Hepatocyte (in vitro differentiated cells): ENCODE measurements at regions not wholly inside any gene's neighbourhood (a gene's known extent, or its start where the extent isn't known, plus 50 kb on each side); places are given as distances from the start of the nearest gene placed in this dataset.

Experiments
- DNase-seq: peaks from one replicate; pipeline ENCODE4 v3.0.0-alpha.2; 2016; ENCODE audit warnings: low spot score
- H2AFZ ChIP-seq: fragments of 200-600 bp; sonication (generic); 2 replicates; pipeline ENCODE4 v1.6.0; 2016; ENCODE audit warnings: antibody characterized with exemption, mild to moderate bottlenecking
- H3K27ac ChIP-seq: fragments of 200-600 bp; sonication (generic); 2 replicates; pipeline ENCODE4 v1.5.1; 2016; ENCODE audit warnings: mild to moderate bottlenecking
- H3K27me3 ChIP-seq: fragments of 200-600 bp; sonication (generic); 2 replicates; pipeline ENCODE4 v1.6.1; 2016
- H3K36me3 ChIP-seq: fragments of 200-600 bp; sonication (generic); replicated peaks from 2 replicates; pipeline ENCODE4 v1.5.1; 2016; ENCODE audit warnings: low read depth; ENCODE audit not compliant: insufficient read depth
- H3K4me1 ChIP-seq: fragments of 200-600 bp; sonication (generic); 2 replicates; pipeline ENCODE4 v1.5.1; 2016; ENCODE audit warnings: mild to moderate bottlenecking, moderate library complexity; ENCODE audit not compliant: insufficient read depth
- H3K4me2 ChIP-seq: fragments of 200-600 bp; sonication (generic); 2 replicates; pipeline ENCODE4 v1.6.0; 2016
- H3K4me3 ChIP-seq: fragments of 200-600 bp; sonication (generic); 2 replicates; pipeline ENCODE4 v1.5.1; 2016; ENCODE audit warnings: mild to moderate bottlenecking
- H3K79me2 ChIP-seq: fragments of 200-600 bp; sonication (generic); 2 replicates; pipeline ENCODE4 v1.6.0; 2017; ENCODE audit warnings: mild to moderate bottlenecking
- H3K9me2 ChIP-seq: fragments of 200-600 bp; sonication (generic); replicated peaks from 2 replicates; pipeline ENCODE4 v1.6.0; 2017; ENCODE audit warnings: mild to moderate bottlenecking; ENCODE audit not compliant: insufficient read depth
- H3K9me3 ChIP-seq: fragments of 200-600 bp; sonication (generic); 2 replicates; pipeline ENCODE4 v1.5.1; 2016; ENCODE audit warnings: low read depth, mild to moderate bottlenecking
- H4K20me1 ChIP-seq: fragments of 200-600 bp; sonication (generic); 2 replicates; pipeline ENCODE4 v1.6.0; 2016; ENCODE audit warnings: mild to moderate bottlenecking; ENCODE audit not compliant: insufficient read depth, poor library complexity, severe bottlenecking
- EZH2 ChIP-seq: fragments of 200-600 bp; sonication (generic); IDR thresholded peaks from 2 replicates; pipeline ENCODE4 v1.6.1; 2016; ENCODE audit warnings: antibody characterized with exemption, mild to moderate bottlenecking, borderline replicate concordance
- EZH2phosphoT487 ChIP-seq: fragments of 200-600 bp; sonication (generic); IDR thresholded peaks from one replicate; pipeline ENCODE4 v1.6.1; 2018; ENCODE audit warnings: antibody characterized with exemption, mild to moderate bottlenecking, low read depth, moderate library complexity; ENCODE audit not compliant: unreplicated experiment, severe bottlenecking
- WGBS: methylation state at CpG from one replicate; pipeline ENCODE4 v1.1.6; 2016; ENCODE audit warnings: low lambda C conversion rate; ENCODE audit errors: missing lambda C conversion rate; 5-methylcytosine and 5-hydroxymethylcytosine counted together
- TF ChIP-seq, protein P1 (sequence below): fragments of 200-600 bp; sonication (generic); IDR thresholded peaks from 2 replicates; pipeline ENCODE4 v1.5.1; 2016; ENCODE audit warnings: antibody characterized with exemption, mild to moderate bottlenecking; ENCODE audit not compliant: poor library complexity

DNA sequence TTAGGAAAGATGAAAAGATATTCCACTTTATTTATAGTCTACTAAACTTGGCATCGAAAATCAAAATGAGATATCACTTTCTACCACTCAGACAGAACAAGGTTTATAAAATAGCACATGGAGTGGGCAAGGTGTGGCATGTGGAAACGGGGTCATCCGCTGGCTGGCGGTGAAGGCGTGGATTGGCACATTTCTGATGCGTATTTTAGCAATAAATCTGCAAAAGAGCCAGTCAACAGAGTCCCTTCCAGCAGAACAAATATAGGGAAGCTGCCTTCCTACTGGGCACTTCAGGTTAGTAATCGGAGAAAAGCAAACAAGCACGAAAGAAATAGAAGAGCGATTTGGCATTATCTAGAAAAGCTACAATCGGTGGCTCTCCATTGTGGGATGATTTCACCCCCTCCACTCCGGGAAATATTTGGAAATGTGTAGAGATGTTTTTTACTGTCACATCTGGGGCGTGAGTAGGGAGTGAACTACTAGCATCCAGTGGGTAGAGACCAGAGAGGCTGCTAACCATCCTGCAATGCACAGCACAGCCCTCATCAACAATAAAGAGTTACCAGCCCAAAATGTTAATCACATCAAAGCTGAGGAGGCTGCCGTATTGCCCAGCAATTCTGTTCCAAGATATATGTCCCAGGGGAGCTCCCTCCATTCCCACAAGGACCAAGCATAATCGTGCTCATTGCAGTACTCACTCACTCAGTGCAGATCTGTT is 116.1 kb upstream of the PEG3 start:
- no peak for DNase-seq
- no peaks in the 10 kb centered on the region for H3K36me3 ChIP-seq
- no peaks in the 10 kb centered on the region for H3K9me3 ChIP-seq
- no peak overlapping the region for H2AFZ ChIP-seq
- no peaks in the 10 kb centered on the region for H3K79me2 ChIP-seq
- no peak overlapping the region for H3K27ac ChIP-seq
- no peaks in the 10 kb centered on the region for H3K4me1 ChIP-seq
- TF ChIP-seq EZH2phosphoT487 (no peak), EZH2 (no peak)
- TF ChIP-seq, protein P1, sequence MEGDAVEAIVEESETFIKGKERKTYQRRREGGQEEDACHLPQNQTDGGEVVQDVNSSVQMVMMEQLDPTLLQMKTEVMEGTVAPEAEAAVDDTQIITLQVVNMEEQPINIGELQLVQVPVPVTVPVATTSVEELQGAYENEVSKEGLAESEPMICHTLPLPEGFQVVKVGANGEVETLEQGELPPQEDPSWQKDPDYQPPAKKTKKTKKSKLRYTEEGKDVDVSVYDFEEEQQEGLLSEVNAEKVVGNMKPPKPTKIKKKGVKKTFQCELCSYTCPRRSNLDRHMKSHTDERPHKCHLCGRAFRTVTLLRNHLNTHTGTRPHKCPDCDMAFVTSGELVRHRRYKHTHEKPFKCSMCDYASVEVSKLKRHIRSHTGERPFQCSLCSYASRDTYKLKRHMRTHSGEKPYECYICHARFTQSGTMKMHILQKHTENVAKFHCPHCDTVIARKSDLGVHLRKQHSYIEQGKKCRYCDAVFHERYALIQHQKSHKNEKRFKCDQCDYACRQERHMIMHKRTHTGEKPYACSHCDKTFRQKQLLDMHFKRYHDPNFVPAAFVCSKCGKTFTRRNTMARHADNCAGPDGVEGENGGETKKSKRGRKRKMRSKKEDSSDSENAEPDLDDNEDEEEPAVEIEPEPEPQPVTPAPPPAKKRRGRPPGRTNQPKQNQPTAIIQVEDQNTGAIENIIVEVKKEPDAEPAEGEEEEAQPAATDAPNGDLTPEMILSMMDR: no peak
- H3K9me2 ChIP-seq: no peaks in the 10 kb centered on the region
- WGBS: 67% methylated on average over 14 of the region's 14 CpGs
- no peaks in the 10 kb centered on the region for H3K27me3 ChIP-seq
- no peaks in the 10 kb centered on the region for H4K20me1 ChIP-seq
- no peak overlapping the region for H3K4me2 ChIP-seq
- no peak overlapping the region for H3K4me3 ChIP-seq

DNA sequence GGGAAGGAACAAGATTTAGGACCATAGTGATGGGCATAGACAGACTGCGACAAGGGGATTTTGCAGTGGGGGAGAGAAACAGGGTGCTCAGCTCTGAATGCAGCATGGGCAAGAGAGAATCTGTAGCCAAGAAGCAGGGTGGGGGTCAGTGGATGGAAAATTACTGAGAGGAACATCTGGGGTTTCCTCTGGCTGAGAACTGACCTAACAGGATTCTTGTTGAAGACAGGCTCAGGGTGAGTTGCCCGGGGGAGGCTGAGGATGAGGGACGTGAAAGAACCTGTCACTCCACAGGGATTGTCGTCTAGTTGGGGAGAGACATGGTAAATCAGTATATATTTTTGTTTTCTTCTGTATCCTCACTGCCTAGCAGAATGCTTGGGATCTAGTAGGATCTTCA is 118.7 kb upstream of the PEG3 start:
- Histone ChIP-seq H4K20me1 (no peaks in the 10 kb centered on the region), H3K4me2 (no peak overlapping the region), H3K9me3 (no peaks in the 10 kb centered on the region), H3K4me3 (no peak overlapping the region), H3K27ac (no peak overlapping the region), H3K27me3 (no peaks in the 10 kb centered on the region), H3K4me1 (no peaks in the 10 kb centered on the region), H3K79me2 (no peaks in the 10 kb centered on the region), H2AFZ (no peak overlapping the region), H3K9me2 (no peaks in the 10 kb centered on the region), H3K36me3 (no peaks in the 10 kb centered on the region)
- DNase-seq: no peak
- TF ChIP-seq, protein P1: no peak
- TF ChIP-seq EZH2phosphoT487 (no peak), EZH2 (no peak)
- 57% methylated on average over 4 of the region's 4 CpGs for WGBS

DNA sequence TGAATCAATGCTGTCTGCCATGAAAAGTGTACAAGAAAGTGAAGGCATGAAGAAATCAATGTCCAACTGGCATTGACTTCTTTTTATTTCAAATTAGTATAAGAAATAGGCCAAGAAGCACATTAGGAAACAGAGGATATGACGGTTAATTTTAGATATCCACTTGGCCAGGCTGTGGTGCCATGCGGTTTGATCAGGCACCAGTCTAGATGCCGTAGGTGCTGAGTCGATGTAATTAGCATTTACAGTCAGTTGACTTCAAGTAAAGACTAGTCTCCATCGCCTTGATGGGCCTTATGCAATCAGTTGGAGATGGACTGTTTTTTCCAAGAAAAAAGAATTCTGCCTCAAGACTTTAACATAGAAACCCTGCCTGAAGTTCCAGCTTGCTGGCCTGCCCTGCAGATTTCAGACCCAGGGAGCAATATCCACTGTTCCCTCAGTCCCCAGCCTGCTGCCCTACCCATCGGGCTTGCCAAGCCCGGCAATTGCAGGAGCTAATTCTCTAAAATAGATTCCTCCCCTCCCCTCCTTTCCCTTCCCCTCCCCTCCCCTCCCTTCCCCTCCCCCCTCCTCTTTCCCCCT is 120.5 kb upstream of the PEG3 start:
- Histone ChIP-seq H4K20me1 (no peaks in the 10 kb centered on the region), H3K79me2 (no peaks in the 10 kb centered on the region), H3K9me2 (no peaks in the 10 kb centered on the region), H3K36me3 (no peaks in the 10 kb centered on the region), H3K4me2 (no peak overlapping the region), H3K27me3 (no peaks in the 10 kb centered on the region), H3K4me3 (no peak overlapping the region), H3K4me1 (no peaks in the 10 kb centered on the region), H2AFZ (no peak overlapping the region), H3K9me3 (no peaks in the 10 kb centered on the region), H3K27ac (no peak overlapping the region)
- 75% methylated on average over 7 of the region's 7 CpGs for WGBS
- no peak for DNase-seq
- TF ChIP-seq EZH2phosphoT487 (no peak), EZH2 (no peak)
- TF ChIP-seq, protein P1: no peak
